ENCODE measurements at regions not wholly inside any gene's neighbourhood (a gene's known extent, or its start where the extent isn't known, plus 50 kb on each side); places are given as distances from the start of the nearest gene placed in this dataset.

GRCh38 chr12:25056011-25056410 is 107.1 kb upstream of the BCAT1 start:
- Histone ChIP-seq H3K9ac (ENCODE audit: insufficient read depth, low read length, poor library complexity, severe bottlenecking) (no peak overlapping the region), H3K9me3 (replicated peaks in 1 of 2; ENCODE audit: control insufficient read depth in 1 of 2, insufficient read depth in 1 of 2, low read length in 2 of 2) (no peaks in the 10 kb centered on the region), H3K36me3 (replicated peaks in 1 of 2; ENCODE audit: control insufficient read depth in 1 of 2, insufficient read depth in 2 of 2, low read length in 2 of 2) (no peaks in the 10 kb centered on the region), H3K27me3 (ENCODE audit: control insufficient read depth in 2 of 2, insufficient read depth in 2 of 2, low read length in 2 of 2) (no peaks in the 10 kb centered on the region), H3K27ac (ENCODE audit: low read depth in 1 of 2, low read length in 2 of 2) (peak overlapping the region in 1 of 2 donors; percentile 68), H3K79me2 (ENCODE audit: insufficient read depth, low read length) (peaks cover 79% of the 10 kb centered on the region), H4K20me1 (ENCODE audit: insufficient read depth, low read length) (peaks cover 60% of the 10 kb centered on the region), H3K4me3 (replicated peaks in 1 of 3; ENCODE audit: low read depth in 2 of 3, low read length in 3 of 3) (peak overlapping the region in 1 of 3 experiments; percentile 82), H3K4me1 (ENCODE audit: control insufficient read depth in 1 of 2, insufficient read depth in 2 of 2, low read length in 2 of 2) (peaks cover 53 to 65% of the 10 kb centered on the region in 2 donors), H3K4me2 (replicated peaks; ENCODE audit: extremely low read depth, low read length, poor library complexity, severe bottlenecking) (peak overlapping the region; percentile 74), H2AFZ (ENCODE audit: insufficient read depth, low read depth, low read length, poor library complexity, severe bottlenecking) (no peak overlapping the region)
- no peak for DNase-seq
- Mint-ChIP-seq H3K4me3 (peak overlapping the region; percentile 37 to 43), H3K27ac (peak overlapping the region in 4 of 7 donors; percentile 14 to 84 (median 66)), H3K9me3 (no peaks in the 10 kb centered on the region), H3K4me1 (peaks cover 61% of the 10 kb centered on the region), H3K27me3 (ENCODE audit: low read depth in 3 of 3) (no peaks in the 10 kb centered on the region), H3K36me3 (peaks cover 2 to 6% of the 10 kb centered on the region in 2 donors)
- no peak for TF ChIP-seq CTCF (IDR thresholded peaks at IDR 0.05)
- WGBS (ENCODE audit: insufficient coverage) = 80% methylated on average over 1 of the region's 5 CpGs
- intact Hi-C loops (cut with micrococcal nuclease) = no loop called here

- Histone ChIP-seq H3K9ac (ENCODE audit: insufficient read depth, low read length, poor library complexity, severe bottlenecking) (peak overlapping the region; percentile 67), H3K27me3 (ENCODE audit: control insufficient read depth in 2 of 2, insufficient read depth in 2 of 2, low read length in 2 of 2) (no peaks in the 10 kb centered on the region), H3K9me3 (replicated peaks in 1 of 2; ENCODE audit: control insufficient read depth in 1 of 2, insufficient read depth in 1 of 2, low read length in 2 of 2) (no peaks in the 10 kb centered on the region), H3K4me3 (replicated peaks in 1 of 3; ENCODE audit: low read depth in 2 of 3, low read length in 3 of 3) (peak overlapping the region; percentile 63 to 99 (median 82)), H3K4me1 (ENCODE audit: control insufficient read depth in 1 of 2, insufficient read depth in 2 of 2, low read length in 2 of 2) (peaks cover 56 to 71% of the 10 kb centered on the region in 2 donors), H3K4me2 (replicated peaks; ENCODE audit: extremely low read depth, low read length, poor library complexity, severe bottlenecking) (peak overlapping the region; percentile 74), H3K36me3 (replicated peaks in 1 of 2; ENCODE audit: control insufficient read depth in 1 of 2, insufficient read depth in 2 of 2, low read length in 2 of 2) (no peaks in the 10 kb centered on the region), H4K20me1 (ENCODE audit: insufficient read depth, low read length) (peaks cover 47% of the 10 kb centered on the region), H3K27ac (ENCODE audit: low read depth in 1 of 2, low read length in 2 of 2) (peak overlapping the region in 1 of 2 donors; percentile 98), H3K79me2 (ENCODE audit: insufficient read depth, low read length) (peaks cover 67% of the 10 kb centered on the region), H2AFZ (ENCODE audit: insufficient read depth, low read depth, low read length, poor library complexity, severe bottlenecking) (peak overlapping the region; percentile 40)
- DNase-seq = peak in 2 of 3 donors; percentile 20 to 47
- H3K4me3 Mint-ChIP-seq = peak overlapping the region; percentile 74 to 88
- peaks cover 1 to 3% of the 10 kb centered on the region in 2 donors for H3K36me3 Mint-ChIP-seq
- no peaks in the 10 kb centered on the region for H3K9me3 Mint-ChIP-seq
- WGBS (ENCODE audit: insufficient coverage) = 0% methylated on average over 2 of the region's 5 CpGs
- no peak for TF ChIP-seq CTCF (IDR thresholded peaks at IDR 0.05)
- peaks cover 56% of the 10 kb centered on the region for H3K4me1 Mint-ChIP-seq
- no peaks in the 10 kb centered on the region for H3K27me3 Mint-ChIP-seq (ENCODE audit: low read depth in 3 of 3)
- peak overlapping the region; percentile 48 to 96 (median 85) for H3K27ac Mint-ChIP-seq
- intact Hi-C loops (cut with micrococcal nuclease) = no loop called here
These were observed 105.9 kb upstream of the BCAT1 start for GRCh38 chr12:25054783-25055144.

Measured in CD14-positive monocyte (primary cell).